ENCODE measurements at regions not wholly inside any gene's neighbourhood (a gene's known extent, or its start where the extent isn't known, plus 50 kb on each side); places are given as distances from the start of the nearest gene placed in this dataset.

DNA sequence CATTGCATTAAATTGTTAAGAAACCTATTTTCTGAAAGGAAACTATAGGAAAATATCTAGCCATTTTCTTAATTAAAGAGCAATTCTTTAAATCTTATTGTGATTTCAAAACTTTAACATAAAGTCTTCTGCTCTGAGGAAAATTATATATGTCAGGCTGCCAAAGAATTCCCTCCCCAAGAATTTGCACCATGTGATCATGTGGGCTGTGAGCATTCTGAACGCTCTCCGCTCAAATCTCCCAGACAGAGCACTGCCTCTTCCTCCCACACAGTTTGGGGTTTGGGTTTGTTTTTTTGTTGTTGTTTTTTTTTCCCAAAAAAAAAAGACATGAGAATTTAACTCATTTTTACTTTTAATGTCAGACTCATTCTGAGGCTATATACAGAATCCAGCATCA is 155.9 kb upstream of the PALMD start:
- no peak for TF ChIP-seq EZH2phosphoT487 (IDR thresholded peaks at IDR 0.05; ENCODE audit: insufficient read depth, low read depth)
- no peak for TF ChIP-seq EZH2 (IDR thresholded peaks at IDR 0.05; ENCODE audit: insufficient read depth, poor library complexity, severe bottlenecking)

Data from GM23248 (cell line).